Prostate gland (tissue), 2 donors: ENCODE measurements at regions not wholly inside any gene's neighbourhood (a gene's known extent, or its start where the extent isn't known, plus 50 kb on each side); places are given as distances from the start of the nearest gene placed in this dataset.

Source experiments
- DNase-seq: peaks from one replicate; pipeline ENCODE4 v3.0.0-alpha.2; 2019; ENCODE audit warnings: low spot score
- H3K27ac ChIP-seq, 2 donors: fragments of 200-600 bp; sonication (generic); 2 replicates each; pipeline ENCODE4 v1.5.1; 2017 to 2019
- H3K27me3 ChIP-seq: fragments of 200-600 bp; sonication (generic); replicated peaks from 2 replicates; pipeline ENCODE4 v1.5.1; 2019; ENCODE audit not compliant: insufficient read depth
- H3K36me3 ChIP-seq, 2 donors: fragments of 200-600 bp; sonication (generic); 1 replicate in 1 of 2; 2 replicates in 1 of 2; pipeline versions ENCODE4 v1.5.1 to v1.8.1; 2017 to 2019
- H3K4me1 ChIP-seq: fragments of 200-600 bp; sonication (generic); replicated peaks from 2 replicates; pipeline ENCODE4 v1.5.1; 2019
- H3K4me3 ChIP-seq, 2 donors: fragments of 200-600 bp; sonication (generic); 2 replicates each; pipeline ENCODE4 v1.5.1; 2017 to 2019
- H3K9me3 ChIP-seq: fragments of 200-600 bp; sonication (generic); 2 replicates; pipeline ENCODE4 v1.5.1; 2017
- CTCF ChIP-seq, 4 experiments: fragments of 200-600 bp in 2 of 4; fragments of 450-650 bp in 2 of 4; sonication (generic) in 2 of 4; IDR thresholded peaks; 1 replicate in 3 of 4; 2 replicates in 1 of 4; pipeline ENCODE4 v1.5.1; 2016 to 2019; ENCODE audit warnings: antibody characterized with exemption in 4 of 4, mild to moderate bottlenecking in 2 of 4, moderate library complexity in 2 of 4
- POLR2A ChIP-seq: fragments of 450-650 bp; IDR thresholded peaks from one replicate; pipeline ENCODE4 v1.6.1; 2016; ENCODE audit warnings: antibody characterized with exemption, mild to moderate bottlenecking
- POLR2AphosphoS5 ChIP-seq: sonication (generic); formaldehyde crosslinking; IDR thresholded peaks from one replicate; pipeline ENCODE4 v1.6.1; 2017; ENCODE audit warnings: antibody characterized with exemption
- WGBS: methylation state at CpG from one replicate; pipeline ENCODE4 v1.1.5; 2018; 5-methylcytosine and 5-hydroxymethylcytosine counted together
- intact Hi-C: fragments of 100-400 bp; cut with DNase I; formaldehyde crosslinking; loops from one replicate; pipeline ENCODE4 v1.14.2; 2022

GRCh38 chr21:35338281-35338680 lies 289.2 kb upstream of the RUNX1 start:
- TF ChIP-seq POLR2A = no peak
- TF ChIP-seq CTCF (IDR thresholded peaks at IDR 0.05) = no peak
- no peak for TF ChIP-seq POLR2AphosphoS5
- H3K4me1 ChIP-seq = no peaks in the 10 kb centered on the region
- intact Hi-C loops = no loop called here
- no peaks in the 10 kb centered on the region for H3K27me3 ChIP-seq
- H3K9me3 ChIP-seq = no peaks in the 10 kb centered on the region
- 78% methylated on average over 1 of the region's 1 CpG for WGBS
- H3K27ac ChIP-seq = no peak overlapping the region
- DNase-seq = no peak
- H3K36me3 ChIP-seq = no peaks in the 10 kb centered on the region
- no peak overlapping the region for H3K4me3 ChIP-seq

GRCh38 chr21:35337573-35337972 lies 288.5 kb upstream of the RUNX1 start:
- 95% methylated on average over 7 of the region's 7 CpGs for WGBS
- intact Hi-C loops = no loop called here
- no peak overlapping the region for H3K27ac ChIP-seq

GRCh38 chr21:35336534-35336933 lies 287.4 kb upstream of the RUNX1 start:
- 94% methylated on average over 2 of the region's 2 CpGs for WGBS
- intact Hi-C loops = no loop called here

More at GRCh38 chr21:35337573-35337972, 288.5 kb upstream of the RUNX1 start:
- DNase-seq = no peak
- TF ChIP-seq POLR2AphosphoS5 (no peak), POLR2A (no peak), CTCF (IDR thresholded peaks at IDR 0.05) (no peak)
- H3K4me1 ChIP-seq = no peaks in the 10 kb centered on the region
- no peaks in the 10 kb centered on the region for H3K27me3 ChIP-seq
- no peaks in the 10 kb centered on the region for H3K9me3 ChIP-seq
- no peaks in the 10 kb centered on the region for H3K36me3 ChIP-seq
- H3K4me3 ChIP-seq = no peak overlapping the region

GRCh38 chr21:35335951-35336446 lies 286.9 kb upstream of the RUNX1 start:
- no peak overlapping the region for H3K4me3 ChIP-seq
- no peaks in the 10 kb centered on the region for H3K27me3 ChIP-seq
- intact Hi-C loops = no loop called here
- DNase-seq = no peak
- no peaks in the 10 kb centered on the region for H3K9me3 ChIP-seq
- no peaks in the 10 kb centered on the region for H3K36me3 ChIP-seq
- no peaks in the 10 kb centered on the region for H3K4me1 ChIP-seq
- H3K27ac ChIP-seq = no peak overlapping the region
- 95% methylated on average over 3 of the region's 3 CpGs for WGBS
- no peak for TF ChIP-seq POLR2AphosphoS5
- no peak for TF ChIP-seq CTCF (IDR thresholded peaks at IDR 0.05)
- no peak for TF ChIP-seq POLR2A

More at GRCh38 chr21:35336534-35336933, 287.4 kb upstream of the RUNX1 start:
- no peaks in the 10 kb centered on the region for H3K27me3 ChIP-seq
- no peak overlapping the region for H3K27ac ChIP-seq
- H3K9me3 ChIP-seq = no peaks in the 10 kb centered on the region
- TF ChIP-seq POLR2A = no peak
- TF ChIP-seq POLR2AphosphoS5 = no peak
- TF ChIP-seq CTCF (IDR thresholded peaks at IDR 0.05) = no peak
- no peaks in the 10 kb centered on the region for H3K36me3 ChIP-seq
- H3K4me3 ChIP-seq = no peak overlapping the region
- DNase-seq = no peak
- H3K4me1 ChIP-seq = no peaks in the 10 kb centered on the region

GRCh38 chr21:35333831-35334618 lies 284.9 kb upstream of the RUNX1 start:
- Histone ChIP-seq H3K4me3 (no peak overlapping the region), H3K9me3 (no peaks in the 10 kb centered on the region), H3K36me3 (no peaks in the 10 kb centered on the region), H3K27ac (no peak overlapping the region), H3K27me3 (no peaks in the 10 kb centered on the region), H3K4me1 (peaks cover 8% of the 10 kb centered on the region)
- intact Hi-C loops = no loop called here
- no peak for TF ChIP-seq POLR2A
- TF ChIP-seq CTCF (IDR thresholded peaks at IDR 0.05) = no peak
- TF ChIP-seq POLR2AphosphoS5 = no peak
- no peak for DNase-seq
- 93% methylated on average over 9 of the region's 9 CpGs for WGBS
